Fibroblast of skin of left biceps (primary cell): ENCODE measurements at regions not wholly inside any gene's neighbourhood (a gene's known extent, or its start where the extent isn't known, plus 50 kb on each side); places are given as distances from the start of the nearest gene placed in this dataset.
"Not testable (repeated sequence)": the region's sequence is repeated elsewhere in the genome, so short reads cannot be mapped to it uniquely, and the experiment has no call there.

Experiments used
- DNase-seq, 2 experiments: peaks; one replicate each; pipeline ENCODE4 v3.0.0-alpha.2; 2013; ENCODE audit warnings: low read depth in 2 of 2

GRCh38 chr13:50130123-50130946 is 115.1 kb downstream of the KCNRG start:
- DNase-seq = no peak

- DNase-seq = no peak
Observed at GRCh38 chr13:50131920-50132903, 117.0 kb downstream of the KCNRG start.

GRCh38 chr13:50132904-50133357 is 117.7 kb downstream of the KCNRG start:
- no peak for DNase-seq

- DNase-seq = no peak
Observed at GRCh38 chr13:50133358-50133953, 118.2 kb downstream of the KCNRG start.

- DNase-seq = no peak
Observed at GRCh38 chr13:50136226-50136625, 121.0 kb downstream of the KCNRG start.

GRCh38 chr13:50136678-50137077 is 121.4 kb downstream of the KCNRG start:
- no peak for DNase-seq

GRCh38 chr13:50139435-50139934 is 124.2 kb downstream of the KCNRG start:
- DNase-seq = not testable (repeated sequence)

- DNase-seq = no peak
Observed at GRCh38 chr13:50140153-50140552, 124.9 kb downstream of the KCNRG start.

- no peak for DNase-seq
Observed at GRCh38 chr13:50140581-50141374, 125.5 kb downstream of the KCNRG start.

- no peak for DNase-seq
Observed at GRCh38 chr13:50141375-50141975, 126.2 kb downstream of the KCNRG start.

GRCh38 chr13:50144246-50145160 is 129.3 kb downstream of the KCNRG start:
- no peak for DNase-seq

- DNase-seq = no peak
Observed at GRCh38 chr13:50149214-50149613, 134.0 kb downstream of the KCNRG start.

GRCh38 chr13:50149932-50150331 is 134.7 kb downstream of the KCNRG start:
- DNase-seq = no peak

GRCh38 chr13:50152224-50152623 is 137.0 kb downstream of the KCNRG start:
- no peak for DNase-seq

- no peak for DNase-seq
Observed at GRCh38 chr13:50152655-50153309, 137.5 kb downstream of the KCNRG start.

- DNase-seq = no peak
Observed at GRCh38 chr13:50153401-50153800, 138.2 kb downstream of the KCNRG start.

GRCh38 chr13:50153876-50154275 is 138.6 kb downstream of the KCNRG start:
- DNase-seq = no peak

GRCh38 chr13:50154697-50155096 is 139.5 kb downstream of the KCNRG start:
- DNase-seq = no peak

GRCh38 chr13:50156140-50156539 is 140.9 kb downstream of the KCNRG start:
- DNase-seq = peak in 1 of 2 experiments; percentile 26
